NCI-H345 treated with DMSO at 0.1 percent for 48 hours (cell line): ENCODE measurements at regions not wholly inside any gene's neighbourhood (a gene's known extent, or its start where the extent isn't known, plus 50 kb on each side); places are given as distances from the start of the nearest gene placed in this dataset.
A peak's percentile ranks its signal among the peaks of the same experiment; 100 is the strongest.
"Not testable (repeated sequence)": the region's sequence is repeated elsewhere in the genome, so short reads cannot be mapped to it uniquely, and the experiment has no call there.

ENCODE experiments used
- DNase-seq: peaks from one replicate; lab custom pipeline; 2025; ENCODE audit not compliant: unreplicated experiment; lab: John Stamatoyannopoulos, UW

DNA sequence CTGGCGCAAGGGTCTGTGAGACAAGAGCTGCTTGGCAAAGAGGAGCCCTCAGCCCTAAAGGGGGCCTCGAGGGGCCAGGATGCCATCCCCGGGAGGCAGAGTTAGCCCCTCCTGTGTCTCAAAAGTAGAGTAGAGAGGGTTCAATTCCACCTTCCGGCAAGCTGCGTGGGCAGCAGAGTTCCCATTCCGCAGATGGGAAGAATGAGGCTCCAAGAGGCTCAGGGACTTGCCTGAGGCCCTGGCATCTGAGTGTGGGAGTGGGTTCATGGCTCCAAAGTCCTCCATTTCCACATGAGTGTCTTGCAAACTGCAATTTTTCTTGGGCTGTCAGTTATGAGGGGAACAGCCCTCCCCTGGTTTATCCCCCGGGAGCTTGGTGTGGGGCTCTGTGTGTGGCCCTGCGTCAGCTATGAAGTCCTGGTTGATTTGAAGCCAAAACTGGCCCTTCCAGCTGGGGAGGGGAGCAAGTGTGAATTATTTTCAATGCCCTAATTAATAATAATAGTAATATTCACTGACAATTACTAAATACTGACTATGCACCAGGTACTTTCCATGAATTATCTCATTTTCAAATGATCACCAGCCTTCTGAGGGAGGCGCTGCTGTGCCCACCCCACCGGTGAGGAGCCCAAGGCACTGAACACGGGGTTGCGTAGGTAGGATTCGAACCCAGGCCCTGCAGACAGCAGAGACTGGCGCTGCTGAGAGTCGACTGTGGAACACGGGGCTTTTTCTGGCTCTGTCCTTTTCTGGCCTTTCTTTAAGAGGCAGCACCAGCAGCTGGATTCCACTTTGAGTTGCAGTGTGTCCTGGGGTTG is 153.0 kb upstream of the PTPN1 start:
- DNase-seq: no peak

DNA sequence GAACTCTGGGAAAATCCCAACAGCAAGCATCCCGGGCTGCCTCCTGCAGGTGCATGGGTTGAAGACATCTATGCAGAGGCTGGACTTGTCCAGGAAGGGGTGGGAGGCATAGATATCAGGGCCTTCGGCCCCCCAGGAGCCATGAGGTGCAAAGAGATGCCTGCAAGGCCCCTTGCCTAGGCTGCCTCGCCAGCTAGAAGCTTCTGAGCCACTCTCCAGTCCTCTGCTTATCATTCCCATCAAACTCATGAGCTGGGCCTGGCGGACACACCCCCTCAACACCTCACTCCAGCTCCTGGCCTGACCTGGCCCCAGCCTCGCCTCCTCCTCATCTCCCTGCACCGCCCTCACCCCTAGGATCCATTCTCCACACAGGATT is 152.4 kb upstream of the PTPN1 start:
- DNase-seq: no peak

DNA sequence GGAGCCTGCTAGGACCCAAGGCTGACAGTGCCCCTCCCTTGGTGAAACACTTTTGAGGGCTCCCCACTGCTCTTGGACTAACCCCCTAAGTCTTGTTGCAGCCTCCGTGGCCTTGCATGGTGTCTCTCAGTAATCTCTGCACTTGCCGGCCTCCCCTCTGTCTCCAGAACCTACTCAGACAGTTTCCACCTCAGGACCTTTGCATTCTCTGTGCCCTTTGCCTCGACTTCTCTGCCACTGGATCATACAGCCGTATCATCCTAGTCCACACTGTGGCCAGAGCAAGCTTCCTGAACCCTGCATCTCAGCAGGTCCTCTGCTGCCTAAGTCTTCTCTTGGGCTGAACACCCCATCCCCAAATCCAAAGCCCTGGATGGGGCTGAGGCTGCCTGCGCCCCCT is 152.0 kb upstream of the PTPN1 start:
- DNase-seq: no peak

DNA sequence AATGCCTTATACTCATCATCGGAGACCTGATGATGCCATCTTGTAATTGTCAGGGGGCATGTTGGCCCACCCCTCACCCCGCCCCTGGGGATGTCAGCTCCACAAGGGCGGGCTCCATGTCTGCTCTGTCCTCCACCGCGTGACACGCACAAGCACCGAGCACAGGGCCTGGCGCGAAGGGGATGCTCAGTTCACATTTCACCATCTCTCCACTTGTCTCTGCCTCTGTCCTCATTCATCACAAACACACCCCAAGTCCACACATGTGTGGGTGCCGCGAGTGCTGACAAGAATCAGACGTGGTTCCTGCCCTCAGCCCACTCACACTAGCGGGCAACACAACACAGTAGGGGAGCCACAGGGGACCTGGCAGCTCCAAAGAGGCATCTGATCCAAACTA is 151.2 kb upstream of the PTPN1 start:
- DNase-seq: no peak

DNA sequence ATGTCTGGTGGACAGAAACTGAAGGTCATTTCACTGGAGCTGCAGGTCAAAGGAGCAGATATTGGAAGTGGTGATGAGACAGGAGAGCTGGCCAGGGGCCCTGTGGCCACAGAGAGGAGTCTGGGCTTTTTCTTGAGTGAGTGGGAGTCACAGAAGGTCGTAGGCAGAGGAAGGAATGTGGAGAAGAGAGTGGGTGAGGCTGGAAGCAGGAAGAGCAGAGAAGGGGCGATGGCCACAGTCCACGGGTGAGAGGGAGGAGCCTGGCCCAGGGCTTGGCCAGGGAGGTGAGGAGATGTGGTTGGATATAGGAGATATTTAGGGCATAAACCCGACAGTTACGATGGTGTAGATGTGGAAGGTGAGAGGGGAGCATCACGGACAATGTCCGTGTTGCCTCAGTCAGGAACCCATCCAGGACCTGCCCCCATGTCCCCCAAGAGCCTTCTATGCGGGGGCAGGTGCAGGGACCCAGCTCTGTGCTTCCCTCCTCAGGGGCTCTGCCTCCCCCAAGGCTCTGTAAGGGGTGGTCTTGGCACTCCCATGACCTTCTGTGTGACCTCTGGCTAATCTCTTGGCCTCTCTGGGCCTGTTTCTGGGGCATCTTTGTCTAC is 150.5 kb upstream of the PTPN1 start:
- no peak for DNase-seq

DNA sequence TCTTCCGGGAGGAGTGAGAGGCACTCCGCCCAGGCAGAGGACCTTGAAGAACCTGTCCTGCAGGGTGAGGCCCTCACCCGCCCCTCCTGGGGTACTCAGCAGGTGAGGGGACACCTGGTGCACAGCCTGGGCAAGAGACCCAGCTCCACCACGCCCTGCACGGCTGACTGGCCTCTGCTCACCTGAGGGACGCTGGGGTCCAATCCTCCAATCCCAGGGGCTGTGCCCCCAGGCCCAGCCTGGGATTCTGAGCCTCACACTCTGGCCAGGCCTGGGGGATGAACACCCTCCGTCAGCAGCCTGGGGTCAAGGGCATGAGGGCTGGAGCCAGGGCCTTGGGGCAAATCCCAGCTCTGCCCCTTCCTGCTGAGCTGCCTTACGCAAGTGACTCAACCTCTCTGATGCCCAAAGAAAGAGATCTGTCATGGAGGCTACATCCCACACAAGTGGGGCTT is 149.9 kb upstream of the PTPN1 start:
- DNase-seq: no peak

DNA sequence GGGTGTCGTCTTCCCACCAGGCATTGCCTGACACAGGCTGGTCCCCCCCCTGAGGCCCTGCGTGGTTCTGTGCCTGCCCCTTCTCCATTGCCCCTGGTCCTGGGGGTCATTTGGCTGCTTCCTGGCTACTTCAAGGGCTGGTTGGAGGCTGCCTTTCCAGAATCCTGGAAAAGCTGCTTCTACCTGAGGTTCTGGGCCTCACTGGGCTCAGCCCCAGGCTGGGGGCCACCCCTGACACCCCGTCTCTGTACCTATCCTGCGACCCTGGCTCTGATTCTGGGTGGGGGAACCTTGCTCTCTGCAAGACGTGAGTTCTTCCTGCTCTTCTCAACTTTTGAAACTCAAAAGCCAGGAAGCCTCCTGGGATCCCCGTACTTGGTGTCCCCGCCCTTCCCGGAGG is 149.3 kb upstream of the PTPN1 start:
- DNase-seq: no peak

DNA sequence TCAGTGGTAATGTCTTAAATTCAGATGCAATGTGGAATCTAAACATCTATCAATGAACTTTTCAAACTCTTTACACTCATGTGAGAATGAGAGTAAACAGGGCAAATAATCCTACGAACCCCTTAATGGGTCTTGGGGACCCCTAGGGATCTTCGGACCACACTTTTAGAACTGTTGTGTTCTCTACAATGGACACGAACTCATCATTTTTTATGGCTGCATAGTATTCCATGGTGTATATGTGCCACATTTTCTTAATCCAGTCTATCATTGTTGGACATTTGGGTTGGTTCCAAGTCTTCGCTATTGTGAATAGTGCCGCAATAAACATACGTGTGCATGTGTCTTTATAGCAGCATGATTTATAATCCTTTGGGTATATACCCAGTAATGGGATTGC is 148.0 kb upstream of the PTPN1 start:
- DNase-seq: not testable (repeated sequence)

DNA sequence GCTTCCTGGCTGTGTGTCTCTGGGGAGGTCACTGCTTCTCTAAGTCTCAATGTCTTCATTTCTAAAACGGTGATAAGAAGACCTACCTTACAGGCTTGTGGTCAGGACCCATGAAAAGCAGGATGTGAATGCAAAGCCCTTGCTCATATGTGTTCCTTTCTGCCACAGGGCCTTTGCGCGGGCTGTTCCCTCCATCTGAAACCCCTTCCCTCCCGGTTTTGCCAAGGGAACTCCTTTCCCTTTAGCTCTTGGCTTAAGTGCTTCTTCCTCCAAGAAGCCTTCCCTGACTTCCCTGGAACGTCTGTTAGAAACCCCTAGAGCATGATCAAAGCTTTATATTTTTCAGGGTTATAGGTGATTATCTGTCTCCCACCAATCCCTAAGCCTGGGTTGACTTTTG is 147.2 kb upstream of the PTPN1 start:
- no peak for DNase-seq

DNA sequence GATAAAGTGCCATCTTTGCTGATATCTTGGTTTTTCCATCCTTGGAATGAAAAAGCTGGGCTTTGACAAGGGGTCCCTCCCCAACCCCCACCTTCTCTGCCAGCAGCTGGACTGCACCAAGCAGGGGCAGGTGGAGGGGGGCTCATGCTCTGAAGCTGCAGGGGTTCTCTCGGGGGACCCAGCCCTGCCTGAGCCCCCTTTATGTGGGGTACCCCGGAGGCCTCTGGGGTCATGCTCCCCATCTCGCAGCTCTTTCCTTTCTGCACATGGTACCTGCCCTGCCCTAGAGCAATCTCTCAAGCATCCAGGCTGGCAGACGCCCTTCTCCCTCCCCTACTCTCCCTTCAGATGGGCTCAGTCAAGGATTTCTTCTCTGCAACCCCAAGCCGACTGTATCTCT is 146.7 kb upstream of the PTPN1 start:
- DNase-seq: no peak

DNA sequence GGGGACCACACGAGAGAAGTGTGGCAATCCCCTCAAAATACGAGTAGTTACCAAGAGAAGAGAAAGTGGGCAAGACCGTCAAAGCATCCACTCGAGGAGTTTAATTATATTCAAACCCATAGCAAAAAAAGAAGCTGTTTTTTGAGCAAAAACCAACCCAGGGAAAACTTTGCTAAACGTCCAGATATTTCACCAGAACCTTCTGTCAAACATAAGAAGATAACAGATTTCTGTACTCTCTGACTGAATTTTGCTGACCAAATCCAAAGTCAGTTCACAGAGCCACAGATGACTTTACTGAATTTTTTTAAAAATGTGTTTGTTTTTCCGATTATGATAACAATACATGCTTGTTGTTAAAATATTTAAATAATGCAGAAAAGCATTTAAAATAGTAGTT is 145.6 kb upstream of the PTPN1 start:
- no peak for DNase-seq

DNA sequence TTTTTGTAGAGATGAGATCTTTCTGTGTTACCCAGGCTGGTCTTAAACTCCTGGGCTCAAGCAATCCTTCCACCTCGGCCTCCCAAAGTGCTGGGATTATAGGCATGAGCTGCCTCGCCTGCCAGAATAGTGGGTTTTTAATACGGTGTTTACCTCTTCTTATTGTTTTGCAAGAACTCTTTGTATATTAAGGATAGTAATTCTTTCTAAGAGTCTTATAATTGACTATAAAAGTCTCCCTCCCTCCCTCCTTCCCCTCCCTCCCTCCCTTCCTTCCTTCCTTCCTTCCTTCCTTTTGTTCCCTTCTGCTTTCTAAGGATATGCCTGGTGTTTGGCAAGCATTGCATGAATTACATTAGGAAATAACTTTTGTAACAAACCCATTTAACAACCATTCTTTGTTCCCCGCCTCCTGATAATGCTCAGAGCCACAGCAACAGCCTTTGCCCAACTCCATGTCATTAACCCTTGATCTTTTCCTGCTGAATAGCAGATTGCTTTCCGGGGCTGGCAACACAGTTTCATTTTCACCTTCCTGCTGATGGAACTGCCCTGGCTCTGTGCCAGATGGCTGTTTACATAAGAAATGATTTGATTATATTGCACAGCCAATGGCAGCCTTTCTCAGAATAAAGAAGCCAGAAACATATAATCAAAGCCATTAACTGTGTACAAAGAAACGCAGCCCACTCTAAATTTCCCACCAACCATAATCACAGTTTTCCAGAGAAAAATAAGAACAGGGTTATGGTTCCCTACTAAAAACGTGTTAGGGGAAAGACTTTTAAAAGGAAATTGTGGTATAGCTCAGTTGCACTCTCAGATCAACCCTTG is 143.7 kb upstream of the PTPN1 start:
- DNase-seq: peak; percentile 92

DNA sequence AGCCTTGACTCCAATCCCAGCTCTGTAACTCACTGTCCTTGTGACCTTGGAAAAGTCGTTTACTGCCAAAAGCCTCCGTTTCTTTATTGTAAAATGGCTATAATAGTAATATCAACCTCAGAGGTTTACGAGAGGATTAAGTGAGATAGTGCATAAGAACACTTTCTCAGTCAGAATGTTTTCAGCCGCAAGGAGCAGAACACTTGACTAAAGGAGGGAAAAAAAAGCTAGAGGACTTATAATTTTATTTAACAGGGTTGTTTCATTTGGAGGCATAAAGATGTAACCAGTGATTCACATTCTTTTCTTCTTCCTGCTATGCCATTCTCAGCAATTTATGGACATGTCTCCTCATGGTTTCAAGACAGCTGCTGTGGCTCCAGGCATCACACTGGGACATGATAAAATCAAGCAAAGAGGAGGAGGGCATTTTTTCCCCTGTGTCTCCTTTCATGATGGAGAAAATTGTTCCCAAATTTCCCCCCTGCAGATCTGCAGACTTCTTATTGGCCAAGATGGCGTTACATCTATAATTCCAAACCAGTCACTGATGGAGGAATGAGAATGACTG is 143.0 kb upstream of the PTPN1 start:
- DNase-seq: no peak

DNA sequence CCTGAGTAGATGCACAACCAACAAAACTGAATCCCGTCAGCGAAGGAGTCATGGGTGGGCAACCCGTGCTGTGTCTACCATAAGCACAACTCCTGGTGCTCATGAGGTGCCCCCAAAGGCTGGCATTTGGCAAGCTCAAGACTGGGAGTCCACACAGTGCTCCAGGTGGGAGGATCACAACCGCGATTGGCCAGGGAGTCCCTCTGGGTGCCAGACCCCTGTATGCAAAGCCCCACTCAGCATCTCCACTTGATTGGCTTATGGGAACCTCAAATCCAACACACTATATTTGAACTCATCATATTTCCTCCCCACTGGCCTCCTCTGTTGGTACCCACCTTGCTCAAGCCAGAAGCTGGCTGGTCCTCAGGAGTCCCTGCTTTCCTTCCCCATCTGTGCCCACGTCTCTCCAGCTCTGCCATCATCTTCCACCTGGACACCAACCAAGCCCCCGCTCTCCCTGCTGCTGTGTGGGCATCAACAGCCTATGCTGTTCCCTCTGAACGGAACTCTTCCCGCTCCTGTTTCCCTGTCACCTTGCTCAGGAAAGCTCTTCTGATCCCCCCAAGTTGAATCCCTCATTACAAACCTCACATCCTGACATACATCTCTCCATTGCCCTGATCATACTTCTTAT is 142.3 kb upstream of the PTPN1 start:
- DNase-seq: no peak

DNA sequence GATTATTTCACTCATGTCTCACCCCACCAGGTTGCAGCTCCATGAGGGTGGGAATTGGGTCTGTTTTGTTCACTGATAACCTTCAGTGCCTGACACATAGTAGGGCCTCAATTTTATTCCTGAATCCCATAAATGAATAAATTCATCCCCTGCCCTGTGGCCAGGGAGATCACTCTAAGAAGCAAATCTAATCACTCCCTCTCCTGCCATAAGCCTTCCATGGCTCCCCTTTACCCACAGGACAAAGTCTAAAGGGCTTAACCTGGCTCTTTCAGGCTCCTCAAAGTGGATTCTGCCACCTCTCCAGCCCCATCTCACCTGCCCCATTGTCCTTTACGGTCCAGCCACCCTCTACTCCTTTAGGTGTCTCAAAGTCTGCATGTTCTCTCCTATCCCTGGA is 141.8 kb upstream of the PTPN1 start:
- DNase-seq: no peak

DNA sequence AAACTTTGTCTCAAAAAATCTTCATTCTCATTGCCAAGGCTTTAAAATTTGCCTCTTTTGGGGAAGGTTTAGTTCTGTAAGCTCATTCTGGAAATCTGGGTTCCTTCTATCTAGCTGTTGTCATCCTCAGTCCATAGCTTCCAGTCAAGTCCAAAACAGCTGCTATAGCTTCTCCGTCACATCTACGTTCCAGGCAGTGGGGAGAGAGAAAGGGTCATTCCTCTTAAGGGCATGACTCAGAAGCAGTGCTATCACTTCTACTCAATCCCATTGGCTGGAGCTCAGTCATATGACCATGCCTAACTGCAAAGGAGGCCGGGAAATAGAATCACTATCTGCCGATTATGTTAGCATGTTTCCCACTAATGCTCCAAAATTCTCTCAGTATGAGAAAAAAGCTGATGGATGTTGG is 141.4 kb upstream of the PTPN1 start:
- DNase-seq: no peak

DNA sequence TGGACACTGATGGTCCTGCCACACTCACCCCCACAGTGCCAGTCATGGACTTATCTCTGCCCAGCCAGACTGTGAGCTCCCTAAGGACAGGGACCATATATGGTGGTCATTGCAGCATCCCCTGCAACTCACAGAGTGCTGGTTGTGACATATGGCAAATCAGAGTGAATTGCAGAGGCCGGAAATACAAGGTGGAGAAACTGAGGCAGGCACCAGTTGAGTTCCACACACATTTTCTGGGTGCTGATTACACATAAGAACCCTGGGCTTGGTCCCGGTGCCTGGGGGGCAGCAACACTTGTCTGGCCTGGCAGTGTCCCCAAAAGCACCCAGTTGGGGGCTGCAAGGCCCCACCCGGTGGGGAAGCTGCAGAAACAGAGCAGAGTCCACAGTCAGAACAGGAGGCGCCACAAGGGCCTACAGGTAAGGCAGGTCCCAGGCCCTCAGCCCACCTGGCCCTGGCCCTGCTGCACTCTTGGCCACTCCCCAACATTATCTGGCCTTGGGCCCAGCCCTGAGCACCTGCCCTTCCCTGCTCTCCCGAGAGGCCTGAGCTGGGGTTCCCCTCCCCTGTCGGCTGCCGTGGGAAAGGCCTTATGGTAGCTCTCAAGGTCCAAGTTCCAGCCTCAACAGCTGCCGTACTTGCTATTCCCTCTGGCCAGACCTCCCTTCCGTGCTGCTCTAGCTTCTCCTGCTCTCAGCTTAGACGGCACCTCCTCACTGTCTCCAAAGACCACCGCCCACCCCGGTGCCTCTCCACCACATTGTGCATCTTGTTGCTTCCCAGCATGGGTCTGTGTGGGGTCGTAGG is 140.8 kb upstream of the PTPN1 start:
- peak; percentile 29 for DNase-seq

DNA sequence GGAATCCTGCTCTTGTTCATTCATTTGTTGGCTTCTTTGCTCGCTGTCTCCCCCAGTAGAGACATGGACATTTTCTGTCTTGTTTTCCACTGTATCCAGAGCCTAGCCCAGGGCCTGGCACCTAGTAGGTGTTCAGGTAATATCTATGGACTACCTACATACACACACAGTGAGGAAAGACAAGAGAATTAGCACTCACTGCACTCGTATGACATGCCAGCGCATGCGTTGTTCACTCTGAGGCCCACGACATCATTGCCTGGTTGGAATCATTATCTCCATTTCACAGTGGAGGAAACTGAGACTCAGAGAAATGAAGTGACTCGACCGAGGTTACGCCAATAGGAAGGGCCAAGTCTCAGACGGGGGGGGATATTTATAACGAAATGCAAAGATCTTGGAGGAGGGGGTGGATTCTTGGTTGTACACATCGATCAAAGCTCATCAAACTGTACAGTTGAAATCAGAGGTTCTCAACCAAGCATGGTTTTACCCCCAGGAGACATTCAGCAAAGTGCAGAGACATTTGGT is 140.1 kb upstream of the PTPN1 start:
- DNase-seq: no peak

DNA sequence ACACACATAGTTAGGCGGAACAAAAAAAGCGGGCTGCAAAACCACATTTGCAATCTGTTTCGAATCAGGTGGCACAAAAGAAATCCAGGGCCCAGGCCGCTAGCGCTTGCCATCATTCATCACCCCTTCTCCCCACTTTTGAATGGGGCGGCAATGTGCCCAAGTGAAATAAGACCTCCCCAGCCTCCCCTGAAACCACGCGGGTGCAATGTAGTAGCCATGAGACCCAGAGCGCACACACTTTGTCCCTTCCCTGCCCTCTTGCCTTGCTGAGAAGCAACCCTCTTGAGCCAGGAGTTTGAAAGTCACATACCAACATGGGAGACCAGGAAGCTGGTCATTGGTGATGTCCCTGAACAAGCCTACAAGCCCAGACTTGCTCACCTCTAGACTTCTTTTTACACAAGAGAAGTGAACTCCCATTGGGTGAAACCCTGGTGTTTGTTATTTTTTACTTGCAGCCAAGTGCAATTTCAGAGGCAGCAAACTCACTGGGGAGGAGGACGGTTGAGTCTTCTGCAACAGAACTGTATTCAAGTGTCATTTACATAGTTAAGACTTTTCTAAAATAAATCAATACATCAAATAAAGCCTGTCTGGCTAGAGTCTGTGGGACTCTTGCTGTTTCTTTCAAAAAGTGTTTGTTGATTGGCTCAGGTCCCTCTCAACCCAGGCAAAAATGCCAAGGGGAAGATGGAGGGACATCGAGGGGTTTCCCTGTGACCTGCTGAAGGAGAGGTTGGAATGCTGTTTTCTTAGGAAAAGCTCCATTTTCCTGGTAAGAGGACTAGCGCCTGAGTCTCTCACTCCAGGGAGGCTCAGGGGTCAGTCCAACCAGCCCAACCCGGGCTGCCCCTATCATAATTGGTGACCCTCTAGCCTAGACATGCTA is 138.1 kb upstream of the PTPN1 start:
- peak; percentile 92 for DNase-seq
